IMR-90 (cell line): ENCODE measurements at regions not wholly inside any gene's neighbourhood (a gene's known extent, or its start where the extent isn't known, plus 50 kb on each side); places are given as distances from the start of the nearest gene placed in this dataset.

Source experiments
- CTCF ChIP-seq: conservative IDR thresholded peaks from 2 replicates; pipeline ENCODE4 v1.5.1; 2012; ENCODE audit warnings: mild to moderate bottlenecking, low read depth, low read length, improper control_type of control experiment
- MXI1 ChIP-seq: IDR thresholded peaks from 2 replicates; pipeline ENCODE4 v1.6.1; 2012; ENCODE audit warnings: low read depth, mild to moderate bottlenecking, low read length, moderate library complexity, borderline replicate concordance
- POLR2A ChIP-seq: IDR thresholded peaks from 2 replicates; pipeline ENCODE4 v1.6.1; 2012; ENCODE audit warnings: mild to moderate bottlenecking, low read depth, low read length

GRCh38 chr1:222196736-222197135 is 351.2 kb downstream of the HHIPL2 start:
- TF ChIP-seq CTCF = no peak
- TF ChIP-seq POLR2A = no peak
- no peak for TF ChIP-seq MXI1
